ENCODE measurements at regions not wholly inside any gene's neighbourhood (a gene's known extent, or its start where the extent isn't known, plus 50 kb on each side); places are given as distances from the start of the nearest gene placed in this dataset.

DNA sequence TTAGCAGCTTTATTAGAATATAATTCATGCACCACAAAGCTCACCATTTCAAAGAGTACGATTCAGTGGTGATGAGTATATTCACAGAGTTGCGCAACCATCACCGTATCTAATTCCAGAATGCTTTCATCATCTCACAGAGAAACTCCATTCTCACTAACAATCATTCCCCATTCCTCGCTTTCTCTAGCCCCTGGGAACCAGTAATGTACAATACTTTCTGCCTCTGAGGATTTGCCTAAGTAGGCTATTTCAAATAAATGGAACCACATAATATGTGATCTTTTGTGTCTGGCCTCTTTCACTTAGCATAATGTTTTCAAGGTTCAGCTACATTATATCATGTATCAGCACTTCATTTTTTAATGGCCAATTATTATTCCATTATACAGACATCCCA lies 145.1 kb upstream of the ADAMTS16 start:
- TF ChIP-seq POLR2A (IDR thresholded peaks at IDR 0.05) (no peak), POLR2AphosphoS5 (IDR thresholded peaks at IDR 0.05) (no peak)
- TF ChIP-seq, protein P1, sequence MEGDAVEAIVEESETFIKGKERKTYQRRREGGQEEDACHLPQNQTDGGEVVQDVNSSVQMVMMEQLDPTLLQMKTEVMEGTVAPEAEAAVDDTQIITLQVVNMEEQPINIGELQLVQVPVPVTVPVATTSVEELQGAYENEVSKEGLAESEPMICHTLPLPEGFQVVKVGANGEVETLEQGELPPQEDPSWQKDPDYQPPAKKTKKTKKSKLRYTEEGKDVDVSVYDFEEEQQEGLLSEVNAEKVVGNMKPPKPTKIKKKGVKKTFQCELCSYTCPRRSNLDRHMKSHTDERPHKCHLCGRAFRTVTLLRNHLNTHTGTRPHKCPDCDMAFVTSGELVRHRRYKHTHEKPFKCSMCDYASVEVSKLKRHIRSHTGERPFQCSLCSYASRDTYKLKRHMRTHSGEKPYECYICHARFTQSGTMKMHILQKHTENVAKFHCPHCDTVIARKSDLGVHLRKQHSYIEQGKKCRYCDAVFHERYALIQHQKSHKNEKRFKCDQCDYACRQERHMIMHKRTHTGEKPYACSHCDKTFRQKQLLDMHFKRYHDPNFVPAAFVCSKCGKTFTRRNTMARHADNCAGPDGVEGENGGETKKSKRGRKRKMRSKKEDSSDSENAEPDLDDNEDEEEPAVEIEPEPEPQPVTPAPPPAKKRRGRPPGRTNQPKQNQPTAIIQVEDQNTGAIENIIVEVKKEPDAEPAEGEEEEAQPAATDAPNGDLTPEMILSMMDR (IDR thresholded peaks at IDR 0.05) = no peak

All from prostate gland (tissue), 2 donors.